ENCODE measurements at regions not wholly inside any gene's neighbourhood (a gene's known extent, or its start where the extent isn't known, plus 50 kb on each side); places are given as distances from the start of the nearest gene placed in this dataset.

GRCh38 chr5:6169660-6170059 lies 208.7 kb downstream of the MED10 start:
- no peak for DNase-seq (ENCODE audit: low read depth in 3 of 3)

DNA sequence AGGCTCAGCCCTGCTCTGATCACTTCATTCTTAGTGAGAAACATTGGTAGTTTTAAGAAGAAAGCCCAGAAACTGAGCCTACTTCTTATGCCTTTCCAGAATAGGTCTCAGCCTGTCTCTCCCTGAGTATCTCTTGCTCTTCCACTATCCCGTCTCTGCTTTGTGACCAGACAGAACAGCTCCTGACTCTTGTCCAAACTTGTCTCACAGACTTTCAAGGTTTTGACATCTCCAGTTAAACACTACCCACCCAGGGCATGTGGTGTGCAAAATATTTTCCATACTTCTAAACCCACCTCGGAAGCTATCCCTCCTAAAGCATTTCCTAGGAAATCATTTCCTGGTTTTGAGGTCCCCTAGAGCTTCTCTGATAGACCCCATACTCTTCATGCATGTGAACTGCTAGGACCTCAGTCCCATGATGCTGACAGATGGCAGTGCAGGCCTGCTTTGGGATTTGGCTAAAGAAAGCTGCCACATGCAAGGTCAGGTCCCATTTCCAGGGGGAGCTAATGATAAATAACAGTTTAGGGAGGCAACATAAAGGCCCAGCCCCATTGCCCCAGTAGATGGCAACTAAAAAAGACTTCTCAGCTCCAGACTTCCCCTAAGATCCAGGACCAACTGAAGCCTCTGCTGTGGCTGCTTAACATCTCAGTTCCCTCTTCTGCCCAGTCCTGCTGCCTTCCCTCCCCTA lies 211.5 kb downstream of the MED10 start:
- no peak for DNase-seq (ENCODE audit: low read depth in 3 of 3)

DNA sequence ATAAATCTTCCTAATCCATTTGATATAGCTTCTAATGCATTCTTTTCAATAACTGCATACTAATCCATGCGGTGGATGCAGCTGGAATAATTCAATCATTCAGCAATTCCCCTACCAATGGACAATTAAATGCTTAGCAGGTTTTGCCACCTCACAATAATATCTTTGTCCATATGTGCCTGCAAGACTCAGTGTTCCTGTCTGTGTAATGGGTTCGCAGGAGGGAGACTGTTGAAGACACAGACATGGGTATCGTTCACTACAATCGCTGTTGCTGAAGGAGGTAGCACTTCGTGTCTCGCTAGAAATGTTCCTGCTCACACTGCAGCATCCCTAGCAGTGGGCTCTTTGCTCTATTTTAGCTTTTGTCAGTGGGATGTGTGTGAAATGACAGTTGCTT lies 214.4 kb downstream of the MED10 start:
- DNase-seq (ENCODE audit: low read depth in 3 of 3): no peak

DNA sequence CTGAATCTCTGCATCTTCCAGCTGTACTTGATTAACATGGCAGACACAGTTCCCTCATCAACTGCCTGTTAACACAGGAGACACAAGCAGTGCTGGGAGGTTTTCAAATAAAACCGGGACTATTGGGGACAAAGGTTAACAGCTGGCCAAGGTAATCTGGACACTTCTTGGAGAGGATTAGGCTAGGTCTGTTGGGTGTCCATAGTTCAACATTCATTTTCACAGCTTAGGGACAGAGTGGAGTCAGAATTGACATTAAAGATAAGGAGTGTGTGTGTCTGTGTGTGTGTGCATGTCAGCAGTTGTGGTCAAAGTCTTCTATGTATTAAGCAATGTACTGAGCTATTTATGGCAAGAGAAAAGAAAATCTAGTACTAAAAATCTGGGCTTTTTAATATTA lies 216.2 kb downstream of the MED10 start:
- no peak for DNase-seq (ENCODE audit: low read depth in 3 of 3)

GRCh38 chr5:6161257-6161656 lies 217.1 kb downstream of the MED10 start:
- no peak for DNase-seq (ENCODE audit: low read depth in 3 of 3)

DNA sequence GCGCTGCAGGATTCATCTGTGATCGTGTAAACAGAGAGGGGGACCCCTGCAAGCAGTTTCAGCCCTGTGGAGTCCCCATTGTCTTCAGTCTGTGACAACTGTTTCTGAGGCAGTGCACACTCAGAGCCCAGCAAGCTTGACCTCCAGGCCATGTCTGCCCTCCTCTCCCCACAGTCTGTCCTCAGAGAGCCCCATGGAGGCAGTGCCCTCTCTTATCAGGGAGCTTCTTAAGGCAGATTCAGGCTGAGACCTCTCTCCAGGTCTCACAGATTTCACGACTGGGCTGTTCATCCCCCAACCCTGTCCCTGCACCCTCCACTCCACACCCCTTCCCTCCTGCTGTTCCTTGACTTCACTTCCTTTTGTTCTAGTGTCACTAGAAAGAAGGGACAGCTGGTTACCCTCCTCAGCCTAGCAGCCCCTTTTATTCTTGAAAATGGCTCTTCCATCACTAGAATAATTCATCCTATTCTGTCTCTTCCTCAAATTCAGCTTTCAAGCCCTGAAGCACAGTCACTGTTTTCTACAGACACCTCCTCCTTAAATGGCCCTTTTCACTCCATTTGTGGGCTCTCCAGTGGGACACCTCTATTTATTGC lies 218.4 kb downstream of the MED10 start:
- no peak for DNase-seq (ENCODE audit: low read depth in 3 of 3)

GRCh38 chr5:6158974-6159831 lies 219.1 kb downstream of the MED10 start:
- no peak for DNase-seq (ENCODE audit: low read depth in 3 of 3)

DNA sequence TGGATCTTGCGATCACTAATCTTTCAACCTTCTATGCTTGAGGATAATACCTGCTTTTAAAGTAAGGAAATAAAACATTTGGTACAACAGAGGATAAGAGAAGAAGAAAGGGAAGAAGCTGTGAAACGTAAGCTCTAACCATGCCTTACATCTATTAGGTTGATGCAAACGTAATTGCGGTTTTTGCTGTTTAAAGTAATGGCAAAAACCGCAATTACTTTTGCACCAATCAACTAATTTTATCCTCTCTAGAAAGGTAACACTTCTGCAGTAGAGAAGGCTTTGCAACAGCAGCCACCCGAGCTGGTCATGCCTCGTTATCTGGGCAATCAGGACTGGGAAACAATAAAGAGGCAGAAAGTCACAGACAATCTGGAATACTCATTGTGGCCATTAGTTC lies 224.1 kb downstream of the MED10 start:
- no peak for DNase-seq (ENCODE audit: low read depth in 3 of 3)

- DNase-seq (ENCODE audit: low read depth in 3 of 3): no peak
These were observed 232.1 kb downstream of the MED10 start for GRCh38 chr5:6146271-6146670.

DNA sequence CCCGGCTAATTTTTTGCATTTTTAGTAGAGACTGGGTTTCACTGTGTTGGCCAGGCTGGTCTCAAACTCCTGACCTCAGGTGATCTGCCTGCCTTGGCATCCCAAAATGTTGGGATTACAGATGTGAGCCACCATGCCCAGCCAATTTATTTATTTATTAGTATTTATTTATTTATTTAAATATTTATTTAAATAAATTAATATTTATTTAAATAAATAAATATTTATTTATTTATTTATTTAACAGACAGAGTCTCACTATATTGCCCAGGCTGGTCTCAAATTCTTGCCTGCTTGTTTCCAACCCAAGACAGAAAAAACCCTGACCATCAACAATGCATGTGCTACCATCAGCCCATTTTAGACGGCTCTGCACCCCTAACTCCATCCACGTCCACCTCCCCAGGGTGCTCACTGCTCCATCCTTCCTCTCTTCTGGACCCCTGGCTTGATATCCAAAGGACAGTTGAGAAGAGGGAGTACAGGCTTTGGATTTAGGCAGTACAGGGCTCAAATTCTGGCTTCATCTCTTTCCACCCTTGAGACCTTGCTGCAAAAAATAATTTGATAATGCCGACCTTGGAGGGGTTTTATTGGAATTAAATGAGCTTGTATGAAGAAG lies 232.6 kb downstream of the MED10 start:
- no peak for DNase-seq (ENCODE audit: low read depth in 3 of 3)

- no peak for DNase-seq (ENCODE audit: low read depth in 3 of 3)
These were observed 234.8 kb downstream of the MED10 start for GRCh38 chr5:6143523-6143922.

- DNase-seq (ENCODE audit: low read depth in 3 of 3): no peak
These were observed 236.0 kb downstream of the MED10 start for GRCh38 chr5:6142353-6142752.

DNA sequence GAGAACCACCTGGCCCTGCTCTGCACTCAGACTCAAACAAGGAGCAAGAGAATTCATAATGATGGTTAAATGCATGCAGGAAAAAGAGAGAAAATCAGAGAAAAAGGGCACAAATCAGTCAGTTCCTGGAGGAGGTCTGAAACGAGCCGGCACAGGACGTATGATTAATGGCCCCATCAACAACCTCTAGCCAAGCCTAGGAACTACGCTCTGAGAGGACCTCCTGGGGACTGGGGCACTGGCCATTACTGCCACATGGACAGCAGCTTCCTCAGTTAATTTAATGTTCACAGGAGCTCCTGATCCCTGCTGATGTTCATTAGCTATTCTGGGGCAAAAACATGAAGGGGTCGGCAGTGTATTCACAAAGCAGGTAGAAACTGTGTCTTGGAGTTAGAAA lies 238.1 kb downstream of the MED10 start:
- no peak for DNase-seq (ENCODE audit: low read depth in 3 of 3)

DNA sequence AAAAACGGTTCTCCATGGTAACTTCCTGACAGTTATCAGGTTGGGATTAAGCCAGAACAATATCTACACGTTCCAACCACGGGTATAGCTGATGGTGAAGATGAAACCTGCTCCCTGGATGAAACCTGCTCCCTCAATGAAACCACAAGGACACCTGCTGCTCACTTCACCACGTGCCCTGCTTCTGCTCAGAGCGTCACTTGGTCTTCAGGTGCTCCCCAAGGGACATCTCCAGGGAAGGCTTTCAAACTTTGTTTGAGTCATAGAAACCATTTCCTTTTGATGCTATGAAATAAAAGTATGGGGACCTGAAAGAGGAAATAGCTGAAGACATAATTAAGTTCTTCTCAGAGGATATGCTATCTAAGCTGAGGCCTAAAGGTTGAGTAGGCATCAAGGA lies 242.4 kb downstream of the MED10 start:
- no peak for DNase-seq (ENCODE audit: low read depth in 3 of 3)

DNA sequence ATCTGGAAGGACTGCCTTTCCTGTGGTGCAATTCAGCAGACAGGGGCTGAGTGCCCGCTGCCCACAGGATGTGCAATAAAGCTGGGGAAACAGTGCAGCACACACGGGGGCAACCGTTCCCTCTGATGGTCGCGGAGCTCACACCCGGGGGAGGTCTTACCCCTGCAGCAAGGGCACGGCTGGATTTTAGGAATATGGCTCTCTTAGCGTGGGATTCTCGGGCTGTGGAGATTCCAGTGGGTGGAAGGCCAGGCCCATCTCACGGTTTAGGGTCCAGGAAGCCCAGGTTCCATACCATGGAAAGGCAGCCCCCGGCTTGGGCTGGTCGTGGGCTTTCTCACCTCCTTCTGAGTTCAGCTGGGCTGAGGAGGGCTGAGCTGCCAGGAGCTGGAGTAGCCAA lies 244.1 kb downstream of the MED10 start:
- no peak for DNase-seq (ENCODE audit: low read depth in 3 of 3)

DNA sequence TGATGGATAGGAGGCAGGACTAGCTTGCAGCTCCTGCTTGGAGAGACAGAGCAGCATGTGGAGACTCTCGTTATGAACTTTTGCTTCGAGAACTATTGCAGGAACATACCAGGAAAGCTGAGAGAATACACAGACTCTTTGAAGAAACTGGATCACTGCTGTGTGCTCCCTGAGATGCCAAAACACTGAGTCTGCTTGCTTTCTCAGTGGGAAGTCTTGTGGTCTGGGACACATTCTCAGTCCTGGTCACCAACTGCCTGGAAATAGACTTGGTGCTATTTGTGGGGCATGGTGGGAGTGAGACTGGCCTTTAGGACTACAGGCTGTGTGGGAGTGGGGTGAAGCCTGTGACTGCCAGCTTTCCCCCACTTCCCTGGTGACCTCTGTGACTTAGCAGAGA lies 252.6 kb downstream of the MED10 start:
- no peak for DNase-seq (ENCODE audit: low read depth in 3 of 3)

DNA sequence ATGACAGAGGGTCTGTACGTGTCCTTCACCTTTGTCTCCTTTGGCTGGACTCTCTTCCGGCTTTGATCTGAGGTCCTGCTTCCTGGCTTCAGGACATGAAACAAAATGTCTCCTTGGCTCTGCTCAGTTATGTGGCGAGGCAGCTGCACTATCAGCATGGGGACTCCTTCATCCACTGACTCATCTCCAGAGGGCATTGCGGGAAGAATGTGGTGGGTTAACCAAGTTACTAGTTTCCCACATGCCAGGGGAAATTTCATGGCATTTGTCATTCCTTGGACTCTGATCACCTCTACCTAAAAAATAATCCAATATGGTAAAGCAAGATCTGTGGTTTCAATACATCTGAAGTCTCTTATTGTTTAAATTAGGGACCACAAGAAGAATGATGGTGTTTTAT lies 259.7 kb downstream of the MED10 start:
- no peak for DNase-seq (ENCODE audit: low read depth in 3 of 3)

- DNase-seq (ENCODE audit: low read depth in 3 of 3): no peak
These were observed 261.1 kb downstream of the MED10 start for GRCh38 chr5:6117212-6117611.

DNA sequence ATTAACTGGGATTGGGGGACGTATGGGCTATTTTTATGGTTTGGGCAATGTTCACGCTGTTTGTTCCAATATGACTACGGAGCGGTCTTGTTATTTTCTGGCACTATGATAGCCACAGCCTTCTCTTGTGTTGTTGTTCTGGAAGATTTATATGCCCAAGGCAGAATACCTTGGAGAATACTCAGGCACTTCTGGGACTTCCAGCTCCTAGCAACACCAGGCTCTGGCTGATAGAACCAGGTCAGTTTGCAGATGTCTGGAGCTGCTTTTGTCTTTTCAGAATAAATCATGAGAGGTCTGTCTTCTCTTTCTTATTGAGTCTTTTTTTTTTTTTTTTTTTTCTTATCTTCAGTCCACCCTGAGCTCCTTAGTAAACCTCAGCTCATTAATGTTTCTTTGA lies 262.5 kb downstream of the MED10 start:
- DNase-seq (ENCODE audit: low read depth in 3 of 3): no peak

GRCh38 chr5:6112538-6112937 lies 265.8 kb downstream of the MED10 start:
- DNase-seq (ENCODE audit: low read depth in 3 of 3): no peak

- DNase-seq (ENCODE audit: low read depth in 3 of 3): no peak
These were observed 266.2 kb downstream of the MED10 start for GRCh38 chr5:6112125-6112524.

DNA sequence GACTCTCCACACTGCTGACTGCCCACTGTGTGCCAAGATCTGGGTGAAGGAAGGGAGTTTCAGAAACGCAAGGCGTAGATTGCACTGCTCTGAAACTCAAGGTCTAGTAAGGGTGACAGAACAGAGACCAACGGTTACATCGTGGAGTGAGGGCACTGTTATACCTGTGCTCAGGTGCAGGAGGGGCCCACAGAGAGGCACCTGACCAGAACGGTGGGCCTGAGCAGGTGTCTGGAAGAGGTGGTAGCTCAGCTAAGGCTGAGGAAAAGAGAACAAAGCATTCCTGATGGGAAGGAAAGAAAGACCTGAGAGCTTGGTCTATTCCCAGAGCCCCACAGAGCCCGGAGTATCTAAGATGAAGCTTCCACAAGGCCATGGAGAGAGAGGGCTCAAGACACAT lies 267.2 kb downstream of the MED10 start:
- DNase-seq (ENCODE audit: low read depth in 3 of 3): no peak

Measured in stimulated activated CD4-positive, alpha-beta T cell treated with anti-CD3 and anti-CD28 coated beads, TNF-alpha, amount 100 ng/mL, for 4 hours (primary cell).